IMR-90 (cell line): ENCODE measurements at regions not wholly inside any gene's neighbourhood (a gene's known extent, or its start where the extent isn't known, plus 50 kb on each side); places are given as distances from the start of the nearest gene placed in this dataset.

Experiments
- ATAC-seq: fragments of 200-7000 bp; cut with Tn5 transposase; 2 replicates; pipeline ENCODE4 v1.9.1; 2020; ENCODE audit warnings: low read depth, mild to moderate bottlenecking, moderate library complexity
- BruUV-seq: library from RNA; stranded (reverse); fragments of 400-500 nt; replicated peaks from 2 replicates; lab custom pipeline; 2021; lab: Mats Ljungman, UMichigan
- CTCF ChIA-PET: fragments of 300-600 bp; formaldehyde crosslinking; extraction: SDS; loops from one replicate; lab custom pipeline; 2021; ENCODE audit warnings: antibody characterized with exemption; lab: Yijun Ruan, JAX
- POLR2A ChIA-PET: fragments of 300-600 bp; sonication (Branson Sonifier 250); formaldehyde crosslinking; loops from one replicate; lab custom pipeline; 2022; ENCODE audit warnings: antibody characterized with exemption; ENCODE audit not compliant: unreplicated experiment; lab: Charles Lee
- DNase-seq: peaks from one replicate; pipeline ENCODE4 v3.0.0; 2013
- H2AFZ ChIP-seq: replicated peaks from 2 replicates; pipeline ENCODE3; 2013; ENCODE audit warnings: low read length, mild to moderate bottlenecking; ENCODE audit not compliant: poor library complexity
- H2AK5ac ChIP-seq: 2 replicates; pipeline ENCODE4 v1.6.1; 2013; ENCODE audit warnings: low read depth, low read length, inconsistent platforms
- H2AK9ac ChIP-seq: replicated peaks from 2 replicates; pipeline ENCODE3; 2013; ENCODE audit warnings: mild to moderate bottlenecking, low read depth, low read length, moderate library complexity; ENCODE audit not compliant: poor library complexity
- H2BK120ac ChIP-seq: 2 replicates; pipeline ENCODE4 v1.6.1; 2013; ENCODE audit warnings: low read depth, low read length, inconsistent platforms
- H2BK15ac ChIP-seq: 3 replicates; pipeline ENCODE4 v1.6.1; 2013; ENCODE audit warnings: low read depth, low read length, inconsistent platforms
- H2BK20ac ChIP-seq: 2 replicates; pipeline ENCODE4 v1.6.1; 2013; ENCODE audit warnings: low read depth, mild to moderate bottlenecking, inconsistent platforms, low read length, moderate library complexity
- H2BK5ac ChIP-seq: 2 replicates; pipeline ENCODE4 v1.6.1; 2013; ENCODE audit warnings: mild to moderate bottlenecking, low read depth, low read length, inconsistent platforms; ENCODE audit not compliant: poor library complexity, severe bottlenecking
- H3K14ac ChIP-seq: replicated peaks from 2 replicates; pipeline ENCODE4 v1.6.1; 2013; ENCODE audit warnings: low read depth, low read length, inconsistent platforms
- H3K18ac ChIP-seq: 2 replicates; pipeline ENCODE4 v1.6.1; 2013; ENCODE audit warnings: low read depth, low read length, control low read depth
- H3K23ac ChIP-seq: 2 replicates; pipeline ENCODE4 v1.6.1; 2013; ENCODE audit warnings: low read depth, low read length, inconsistent platforms
- H3K27ac ChIP-seq: 2 replicates; pipeline ENCODE4 v1.5.1; 2013; ENCODE audit warnings: mild to moderate bottlenecking, control low read depth, low read length; ENCODE audit not compliant: insufficient read depth
- H3K27me3 ChIP-seq: 2 replicates; pipeline ENCODE4 v1.6.1; 2013; ENCODE audit warnings: low read length; ENCODE audit not compliant: control insufficient read depth, insufficient read depth
- H3K36me3 ChIP-seq: 2 replicates; pipeline ENCODE4 v1.6.1; 2013; ENCODE audit warnings: low read length, mixed read lengths; ENCODE audit not compliant: control insufficient read depth, insufficient read depth
- H3K4ac ChIP-seq: 2 replicates; pipeline ENCODE4 v1.6.1; 2013; ENCODE audit warnings: low read depth, low read length, inconsistent platforms
- H3K4me1 ChIP-seq: 2 replicates; pipeline ENCODE4 v1.6.1; 2013; ENCODE audit warnings: low read length, mixed read lengths; ENCODE audit not compliant: control insufficient read depth, insufficient read depth
- H3K4me2 ChIP-seq: 2 replicates; pipeline ENCODE4 v1.6.1; 2013; ENCODE audit warnings: low read depth, mild to moderate bottlenecking, control low read depth, low read length, moderate library complexity
- H3K4me3 ChIP-seq: 2 replicates; pipeline ENCODE4 v1.5.1; 2013; ENCODE audit warnings: low read depth, mild to moderate bottlenecking, control low read depth, low read length, moderate library complexity; ENCODE audit not compliant: insufficient read depth
- H3K56ac ChIP-seq: 2 replicates; pipeline ENCODE4 v1.6.1; 2013; ENCODE audit warnings: low read length, inconsistent platforms; ENCODE audit not compliant: insufficient read depth; ENCODE audit errors: extremely low read depth
- H3K79me1 ChIP-seq, 2 experiments: 2 replicates each; pipeline ENCODE4 v1.6.1; 2013; ENCODE audit warnings: low read length in 2 of 2, inconsistent platforms in 1 of 2, low read depth in 1 of 2
- H3K9ac ChIP-seq: 2 replicates; pipeline ENCODE4 v1.6.1; 2013; ENCODE audit warnings: low read depth, low read length, control low read depth
- H3K9me1 ChIP-seq: 2 replicates; pipeline ENCODE4 v1.6.1; 2013; ENCODE audit warnings: low read length, inconsistent platforms; ENCODE audit not compliant: insufficient read depth
- H3K9me3 ChIP-seq: 2 replicates; pipeline ENCODE4 v1.6.1; 2013; ENCODE audit warnings: low read length; ENCODE audit not compliant: control insufficient read depth, insufficient read depth
- H4K20me1 ChIP-seq: 2 replicates; pipeline ENCODE4 v1.6.1; 2013; ENCODE audit warnings: low read length, inconsistent platforms; ENCODE audit not compliant: insufficient read depth
- H4K5ac ChIP-seq: 2 replicates; pipeline ENCODE4 v1.6.1; 2013; ENCODE audit warnings: mild to moderate bottlenecking, low read depth, low read length, control low read depth
- H4K8ac ChIP-seq, 2 experiments: 2 replicates each; pipeline ENCODE4 v1.6.1; 2013; ENCODE audit warnings: low read depth in 2 of 2, low read length in 2 of 2, control low read depth in 1 of 2, inconsistent platforms in 1 of 2
- H4K91ac ChIP-seq: 2 replicates; pipeline ENCODE4 v1.6.1; 2013; ENCODE audit warnings: low read depth, low read length, inconsistent platforms; ENCODE audit not compliant: insufficient read depth
- BHLHE40 ChIP-seq: fragments of 150-350 bp; IDR thresholded peaks from 2 replicates; pipeline ENCODE4 v1.6.1; 2016; ENCODE audit warnings: mild to moderate bottlenecking, low read depth, low read length
- CEBPB ChIP-seq: IDR thresholded peaks from 2 replicates; pipeline ENCODE4 v1.6.1; 2012; ENCODE audit warnings: low read depth, low read length, improper control_type of control experiment
- CHD1 ChIP-seq: IDR thresholded peaks from 2 replicates; pipeline ENCODE4 v1.6.1; 2012; ENCODE audit warnings: low read depth, low read length, improper control_type of control experiment
- FOS ChIP-seq: fragments of 150-350 bp; IDR thresholded peaks from 2 replicates; pipeline ENCODE4 v1.6.1; 2016; ENCODE audit warnings: low read depth, low read length
- MAFK ChIP-seq: IDR thresholded peaks from 2 replicates; pipeline ENCODE4 v1.6.1; 2012; ENCODE audit warnings: low read depth, low read length, improper control_type of control experiment
- MAZ ChIP-seq: IDR thresholded peaks from 2 replicates; pipeline ENCODE4 v1.6.1; 2012; ENCODE audit warnings: low read depth, mild to moderate bottlenecking, low read length, improper control_type of control experiment, moderate library complexity, borderline replicate concordance
- MXI1 ChIP-seq: IDR thresholded peaks from 2 replicates; pipeline ENCODE4 v1.6.1; 2012; ENCODE audit warnings: low read depth, mild to moderate bottlenecking, low read length, moderate library complexity, borderline replicate concordance
- NFE2L2 ChIP-seq: fragments of 150-350 bp; IDR thresholded peaks from 2 replicates; pipeline ENCODE4 v1.6.1; 2016; ENCODE audit warnings: low read depth, mild to moderate bottlenecking, low read length
- POLR2A ChIP-seq: IDR thresholded peaks from 2 replicates; pipeline ENCODE4 v1.6.1; 2012; ENCODE audit warnings: mild to moderate bottlenecking, low read depth, low read length
- RAD21 ChIP-seq: IDR thresholded peaks from 2 replicates; pipeline ENCODE4 v1.6.1; 2012; ENCODE audit warnings: low read length, improper control_type of control experiment
- RCOR1 ChIP-seq: IDR thresholded peaks from 2 replicates; pipeline ENCODE4 v1.6.1; 2012; ENCODE audit warnings: mild to moderate bottlenecking, low read length, improper control_type of control experiment; ENCODE audit not compliant: insufficient replicate concordance
- RFX5 ChIP-seq: IDR thresholded peaks from 2 replicates; pipeline ENCODE4 v1.8.0; 2012; ENCODE audit warnings: low read depth, mild to moderate bottlenecking, low read length, moderate library complexity
- SMC3 ChIP-seq: fragments of 150-350 bp; IDR thresholded peaks from 2 replicates; pipeline ENCODE4 v1.6.1; 2016; ENCODE audit warnings: low read depth, mild to moderate bottlenecking, antibody characterized with exemption, low read length, moderate library complexity
- WGBS, 2 experiments: methylation state at CpG; one replicate each; pipeline versions ENCODE4 v1.1.5 to v1.1.7; 2013; ENCODE audit warnings: missing lambda C conversion rate in 2 of 2; ENCODE audit not compliant: insufficient read length in 1 of 2; ENCODE audit errors: extremely low coverage in 2 of 2; 5-methylcytosine and 5-hydroxymethylcytosine counted together
- dilution Hi-C: fragments of 300-500 bp; cut with HindIII; formaldehyde crosslinking; loops from one replicate; pipeline ENCODE4 v1.14.3; 2018; ENCODE audit warnings: low sequenced_read_pairs; ENCODE audit not compliant: unreplicated experiment
- in situ Hi-C: fragments of 300-500 bp; cut with MboI; formaldehyde crosslinking; loops from 3 replicates; pipeline ENCODE4 v1.14.3; 2019; ENCODE audit warnings: low sequenced_read_pairs, inconsistent platforms, mixed read lengths
- intact Hi-C: fragments of 100-400 bp; cut with micrococcal nuclease; formaldehyde crosslinking; loops from 2 replicates; pipeline ENCODE4 v1.10.0; 2022
- TF ChIP-seq, protein P1 (sequence below): fragments of 150-350 bp; IDR thresholded peaks from 2 replicates; pipeline ENCODE4 v1.6.1; 2016; ENCODE audit warnings: low read depth, mild to moderate bottlenecking, low read length, moderate library complexity, borderline replicate concordance
- TF ChIP-seq, protein P2 (sequence below): conservative IDR thresholded peaks from 2 replicates; pipeline ENCODE4 v1.5.1; 2012; ENCODE audit warnings: mild to moderate bottlenecking, low read depth, low read length, improper control_type of control experiment
- TF ChIP-seq, protein P3 (sequence below): fragments of 150-350 bp; IDR thresholded peaks from 2 replicates; pipeline ENCODE4 v1.6.1; 2017; ENCODE audit warnings: mild to moderate bottlenecking, antibody characterized with exemption, low read length, low read depth

DNA sequence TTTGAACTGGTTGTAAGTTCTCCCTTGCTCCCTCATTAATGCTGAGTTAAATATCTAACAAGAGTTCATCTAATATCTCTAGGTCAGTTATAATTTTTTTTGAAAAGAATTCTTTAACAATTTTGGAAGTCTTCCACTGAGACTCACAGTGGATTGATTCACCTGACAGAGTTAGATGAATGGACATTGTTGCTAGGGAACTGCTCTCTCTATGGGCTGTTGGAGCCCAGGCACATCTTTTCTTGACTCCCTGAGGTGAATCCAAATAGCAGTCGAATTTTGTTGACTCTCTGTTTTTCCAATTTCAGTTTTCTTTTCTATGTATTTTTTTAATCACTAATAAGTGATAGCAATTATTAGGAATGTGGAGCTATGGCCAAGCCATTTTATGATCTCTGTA lies 996.1 kb upstream of the PABPC4L start:
- TF ChIP-seq POLR2A (no peak), CEBPB (no peak), MXI1 (no peak), SMC3 (no peak), RCOR1 (no peak), FOS (no peak), MAZ (no peak), RFX5 (no peak), RAD21 (no peak), CHD1 (no peak), BHLHE40 (no peak), MAFK (no peak), NFE2L2 (no peak)
- TF ChIP-seq, protein P1, sequence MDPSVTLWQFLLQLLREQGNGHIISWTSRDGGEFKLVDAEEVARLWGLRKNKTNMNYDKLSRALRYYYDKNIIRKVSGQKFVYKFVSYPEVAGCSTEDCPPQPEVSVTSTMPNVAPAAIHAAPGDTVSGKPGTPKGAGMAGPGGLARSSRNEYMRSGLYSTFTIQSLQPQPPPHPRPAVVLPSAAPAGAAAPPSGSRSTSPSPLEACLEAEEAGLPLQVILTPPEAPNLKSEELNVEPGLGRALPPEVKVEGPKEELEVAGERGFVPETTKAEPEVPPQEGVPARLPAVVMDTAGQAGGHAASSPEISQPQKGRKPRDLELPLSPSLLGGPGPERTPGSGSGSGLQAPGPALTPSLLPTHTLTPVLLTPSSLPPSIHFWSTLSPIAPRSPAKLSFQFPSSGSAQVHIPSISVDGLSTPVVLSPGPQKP = no peak
- TF ChIP-seq, protein P2, sequence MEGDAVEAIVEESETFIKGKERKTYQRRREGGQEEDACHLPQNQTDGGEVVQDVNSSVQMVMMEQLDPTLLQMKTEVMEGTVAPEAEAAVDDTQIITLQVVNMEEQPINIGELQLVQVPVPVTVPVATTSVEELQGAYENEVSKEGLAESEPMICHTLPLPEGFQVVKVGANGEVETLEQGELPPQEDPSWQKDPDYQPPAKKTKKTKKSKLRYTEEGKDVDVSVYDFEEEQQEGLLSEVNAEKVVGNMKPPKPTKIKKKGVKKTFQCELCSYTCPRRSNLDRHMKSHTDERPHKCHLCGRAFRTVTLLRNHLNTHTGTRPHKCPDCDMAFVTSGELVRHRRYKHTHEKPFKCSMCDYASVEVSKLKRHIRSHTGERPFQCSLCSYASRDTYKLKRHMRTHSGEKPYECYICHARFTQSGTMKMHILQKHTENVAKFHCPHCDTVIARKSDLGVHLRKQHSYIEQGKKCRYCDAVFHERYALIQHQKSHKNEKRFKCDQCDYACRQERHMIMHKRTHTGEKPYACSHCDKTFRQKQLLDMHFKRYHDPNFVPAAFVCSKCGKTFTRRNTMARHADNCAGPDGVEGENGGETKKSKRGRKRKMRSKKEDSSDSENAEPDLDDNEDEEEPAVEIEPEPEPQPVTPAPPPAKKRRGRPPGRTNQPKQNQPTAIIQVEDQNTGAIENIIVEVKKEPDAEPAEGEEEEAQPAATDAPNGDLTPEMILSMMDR = no peak
- TF ChIP-seq, protein P3, sequence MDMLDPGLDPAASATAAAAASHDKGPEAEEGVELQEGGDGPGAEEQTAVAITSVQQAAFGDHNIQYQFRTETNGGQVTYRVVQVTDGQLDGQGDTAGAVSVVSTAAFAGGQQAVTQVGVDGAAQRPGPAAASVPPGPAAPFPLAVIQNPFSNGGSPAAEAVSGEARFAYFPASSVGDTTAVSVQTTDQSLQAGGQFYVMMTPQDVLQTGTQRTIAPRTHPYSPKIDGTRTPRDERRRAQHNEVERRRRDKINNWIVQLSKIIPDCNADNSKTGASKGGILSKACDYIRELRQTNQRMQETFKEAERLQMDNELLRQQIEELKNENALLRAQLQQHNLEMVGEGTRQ = no peak
- H3K14ac ChIP-seq = no peak overlapping the region
- H2AK9ac ChIP-seq = no peak overlapping the region
- no peaks in the 10 kb centered on the region for H3K9me1 ChIP-seq
- no peak overlapping the region for H2AFZ ChIP-seq
- no peak overlapping the region for H2BK120ac ChIP-seq
- H3K9ac ChIP-seq = no peak overlapping the region
- H3K4ac ChIP-seq = no peak overlapping the region
- ATAC-seq = no peak
- H3K23ac ChIP-seq = no peak overlapping the region
- no peak overlapping the region for H4K8ac ChIP-seq
- no peak overlapping the region for H3K27ac ChIP-seq
- ChIA-PET CTCF (no interaction called here), POLR2A (no interaction called here)
- no peak overlapping the region for H3K4me2 ChIP-seq
- in situ Hi-C loops (no loop called here), dilution Hi-C loops (no loop called here), intact Hi-C loops (no loop called here)
- H3K36me3 ChIP-seq = no peaks in the 10 kb centered on the region
- H2BK20ac ChIP-seq = no peak overlapping the region
- no CpG with 5 or more reads among the region's 1 CpG for WGBS, 2 experiments
- no peak overlapping the region for H3K56ac ChIP-seq
- no peaks in the 10 kb centered on the region; the same call in 1 of the 2 replicates for H3K9me3 ChIP-seq
- DNase-seq = no peak
- no peak overlapping the region for H3K4me3 ChIP-seq
- no peak overlapping the region for H2BK5ac ChIP-seq
- no peaks in the 10 kb centered on the region for H3K4me1 ChIP-seq
- no peak overlapping the region for H4K5ac ChIP-seq
- H4K91ac ChIP-seq = no peak overlapping the region
- H3K27me3 ChIP-seq = no peaks in the 10 kb centered on the region
- no TSS peak for BruUV-seq
- no peak overlapping the region for H2AK5ac ChIP-seq
- H3K18ac ChIP-seq = no peak overlapping the region
- no peak overlapping the region for H2BK15ac ChIP-seq
- H4K20me1 ChIP-seq = no peaks in the 10 kb centered on the region
- no peaks in the 10 kb centered on the region for H3K79me1 ChIP-seq
